ENCODE measurements at regions not wholly inside any gene's neighbourhood (a gene's known extent, or its start where the extent isn't known, plus 50 kb on each side); places are given as distances from the start of the nearest gene placed in this dataset.
"Not testable (repeated sequence)": the region's sequence is repeated elsewhere in the genome, so short reads cannot be mapped to it uniquely, and the experiment has no call there.

DNA sequence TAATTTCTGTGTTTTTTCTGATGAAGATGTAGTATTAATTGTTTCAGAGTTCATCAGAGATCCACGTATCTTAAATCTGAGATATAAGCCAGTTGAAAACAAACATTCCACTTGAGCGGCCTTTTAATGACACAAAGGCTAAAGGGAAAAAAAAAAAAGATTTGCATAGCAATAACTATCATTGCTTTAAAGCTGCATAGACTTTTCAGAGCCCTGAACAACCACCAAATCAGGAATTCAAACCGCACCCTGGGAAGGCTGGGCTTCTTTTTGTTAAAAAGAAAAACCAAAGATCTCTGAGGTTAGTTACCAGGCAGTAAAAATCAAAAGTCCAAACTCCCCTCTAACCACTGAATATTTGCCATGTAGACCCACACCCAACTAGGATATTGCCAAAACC, 206.0 kb downstream of the HHIP start:
- TF ChIP-seq TAF1 (IDR thresholded peaks at IDR 0.05; ENCODE audit: borderline replicate concordance, low read depth, low read length) (no peak), POLR2AphosphoS5 (IDR thresholded peaks at IDR 0.05; ENCODE audit: low read depth, low read length) (no peak), POLR2A (IDR thresholded peaks at IDR 0.05; ENCODE audit: low read depth, low read length) (no peak)
- FAIRE-seq: no peak
- no peak for DNase-seq (ENCODE audit: insufficient read length)

DNA sequence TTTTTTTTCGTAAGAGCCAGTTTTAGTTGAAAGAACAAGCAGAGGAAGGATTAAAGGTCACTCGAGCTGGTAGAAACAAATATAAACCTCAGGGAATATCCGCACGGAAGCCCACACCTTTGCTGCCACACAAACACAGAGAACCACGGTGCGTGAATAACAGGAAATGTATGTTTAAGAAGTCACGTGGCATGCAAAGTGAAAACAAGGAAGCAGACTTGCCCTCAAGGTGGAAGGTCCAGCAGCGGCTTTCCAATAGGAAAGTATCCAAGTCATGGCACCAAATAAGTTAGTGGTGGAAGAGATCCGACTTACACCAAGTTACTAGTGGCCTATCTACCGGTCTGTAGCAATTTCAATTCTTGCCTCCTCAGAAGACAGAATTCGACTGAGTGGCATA, 215.5 kb downstream of the HHIP start:
- TF ChIP-seq POLR2A (IDR thresholded peaks at IDR 0.05; ENCODE audit: low read depth, low read length): no peak
- TF ChIP-seq TAF1 (IDR thresholded peaks at IDR 0.05; ENCODE audit: borderline replicate concordance, low read depth, low read length): no peak
- FAIRE-seq (no peak), DNase-seq (ENCODE audit: insufficient read length) (no peak)

GRCh38 chr4:144862210-144862609, 216.3 kb downstream of the HHIP start:
- no peak for TF ChIP-seq TAF1 (IDR thresholded peaks at IDR 0.05; ENCODE audit: borderline replicate concordance, low read depth, low read length)
- TF ChIP-seq POLR2AphosphoS5 (IDR thresholded peaks at IDR 0.05; ENCODE audit: low read depth, low read length): no peak
- TF ChIP-seq POLR2A (IDR thresholded peaks at IDR 0.05; ENCODE audit: low read depth, low read length): no peak
- no peak for FAIRE-seq
- no peak for DNase-seq (ENCODE audit: insufficient read length)

- not testable (repeated sequence) for DNase-seq (ENCODE audit: insufficient read length); FAIRE-seq
Observed at GRCh38 chr4:144864891-144865290, 218.9 kb downstream of the HHIP start.

DNA sequence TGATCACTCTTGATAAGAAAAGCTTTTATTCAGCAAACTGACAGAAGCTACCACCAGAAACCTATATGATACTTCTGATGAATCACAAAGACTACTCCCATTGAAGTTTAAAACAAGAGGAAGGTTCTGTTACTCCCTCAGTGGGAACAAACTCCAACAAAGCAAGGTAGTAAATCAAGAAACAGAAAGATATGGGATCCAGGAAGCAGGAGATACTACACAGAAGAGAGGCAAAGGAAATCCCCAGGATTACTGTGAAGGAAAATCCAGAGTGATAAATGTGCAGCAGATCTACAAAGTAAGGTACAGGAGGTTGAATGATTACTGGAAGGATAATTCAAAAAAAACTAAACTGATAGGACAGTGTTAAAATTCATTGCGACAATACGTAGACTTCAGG, 222.4 kb downstream of the HHIP start:
- DNase-seq (ENCODE audit: insufficient read length) (no peak), FAIRE-seq (no peak)
- no peak for TF ChIP-seq TAF1 (IDR thresholded peaks at IDR 0.05; ENCODE audit: borderline replicate concordance, low read depth, low read length)
- no peak for TF ChIP-seq POLR2A (IDR thresholded peaks at IDR 0.05; ENCODE audit: low read depth, low read length)
- no peak for TF ChIP-seq POLR2AphosphoS5 (IDR thresholded peaks at IDR 0.05; ENCODE audit: low read depth, low read length)

DNA sequence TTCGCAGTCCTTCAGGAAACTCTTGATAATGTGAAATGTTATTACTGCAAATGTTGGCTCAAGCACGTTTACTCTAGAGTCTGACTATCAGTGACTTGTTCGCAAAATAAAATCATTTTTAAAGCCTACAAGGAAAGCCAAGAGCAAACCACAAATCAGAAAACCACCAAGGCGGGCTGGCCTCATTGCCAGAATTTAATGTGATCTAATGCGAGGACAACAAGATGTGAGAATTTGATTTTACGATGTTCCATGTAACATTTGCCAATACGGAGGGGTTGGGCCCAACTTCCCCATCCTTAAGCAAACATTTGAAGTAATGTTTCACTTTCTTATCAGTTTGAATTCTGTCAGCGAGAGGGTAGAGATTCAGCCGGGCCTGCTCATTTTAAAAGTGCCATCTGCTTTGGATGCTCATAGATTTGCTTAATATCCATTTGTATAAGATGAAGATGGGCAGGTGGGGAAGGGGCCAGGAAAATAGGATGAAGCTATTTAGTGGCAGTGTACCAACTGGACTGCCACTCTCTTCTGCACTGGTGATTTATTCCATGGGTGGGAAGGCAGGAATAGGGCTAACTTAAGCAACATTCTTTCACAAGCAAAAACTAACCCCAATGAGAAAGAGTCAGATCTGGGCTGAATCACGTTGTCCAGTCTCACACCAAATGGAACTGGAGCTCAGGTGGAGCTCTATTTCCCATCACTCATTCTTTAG, 225.3 kb downstream of the ANAPC10 start:
- no peak for FAIRE-seq
- TF ChIP-seq POLR2A (IDR thresholded peaks at IDR 0.05; ENCODE audit: low read depth, low read length) (no peak), TAF1 (IDR thresholded peaks at IDR 0.05; ENCODE audit: borderline replicate concordance, low read depth, low read length) (no peak), POLR2AphosphoS5 (IDR thresholded peaks at IDR 0.05; ENCODE audit: low read depth, low read length) (no peak)
- no peak for DNase-seq (ENCODE audit: insufficient read length)

DNA sequence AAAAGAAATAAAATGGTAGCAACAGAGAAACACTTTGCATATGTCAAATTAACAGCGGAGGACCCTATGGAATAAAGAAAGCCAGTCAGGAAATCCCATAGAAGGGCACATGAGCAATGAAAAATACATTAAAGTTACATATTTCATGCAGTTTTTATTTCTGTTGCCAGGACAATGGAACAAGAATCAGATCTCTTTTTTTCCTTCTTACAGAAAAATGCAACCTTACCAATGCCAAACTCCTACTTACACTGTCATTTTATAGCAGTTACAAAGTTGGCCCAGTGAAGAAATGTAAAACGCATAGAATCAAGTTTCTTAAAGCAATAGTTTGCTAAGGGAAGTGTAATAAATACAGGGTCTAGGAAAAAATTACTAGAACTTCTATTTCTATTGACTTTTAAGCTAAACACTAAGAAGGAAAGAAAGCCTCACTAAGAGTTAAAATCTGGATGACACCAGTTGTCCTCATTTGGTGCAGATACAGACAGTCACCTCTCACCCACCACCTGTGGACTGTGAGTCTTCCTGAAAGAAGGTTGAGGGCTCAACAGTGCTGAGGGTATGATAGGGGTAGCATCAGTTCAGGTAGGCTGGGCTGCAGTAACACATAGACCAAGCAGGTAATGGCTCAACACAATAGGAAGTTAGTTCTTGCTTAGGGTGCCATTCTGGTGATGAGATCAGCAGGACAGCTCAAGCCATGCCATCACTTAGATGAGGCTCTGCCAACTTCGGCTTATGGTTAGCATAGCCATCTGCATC, 224.6 kb downstream of the ANAPC10 start:
- DNase-seq (ENCODE audit: insufficient read length) (no peak), FAIRE-seq (no peak)
- no peak for TF ChIP-seq TAF1 (IDR thresholded peaks at IDR 0.05; ENCODE audit: borderline replicate concordance, low read depth, low read length)
- TF ChIP-seq POLR2A (IDR thresholded peaks at IDR 0.05; ENCODE audit: low read depth, low read length): no peak
- no peak for TF ChIP-seq POLR2AphosphoS5 (IDR thresholded peaks at IDR 0.05; ENCODE audit: low read depth, low read length)

GRCh38 chr4:144894573-144894972, 203.4 kb downstream of the ANAPC10 start:
- TF ChIP-seq POLR2AphosphoS5 (IDR thresholded peaks at IDR 0.05; ENCODE audit: low read depth, low read length) (no peak), POLR2A (IDR thresholded peaks at IDR 0.05; ENCODE audit: low read depth, low read length) (no peak), TAF1 (IDR thresholded peaks at IDR 0.05; ENCODE audit: borderline replicate concordance, low read depth, low read length) (no peak)
- FAIRE-seq: no peak
- DNase-seq (ENCODE audit: insufficient read length): no peak

DNA sequence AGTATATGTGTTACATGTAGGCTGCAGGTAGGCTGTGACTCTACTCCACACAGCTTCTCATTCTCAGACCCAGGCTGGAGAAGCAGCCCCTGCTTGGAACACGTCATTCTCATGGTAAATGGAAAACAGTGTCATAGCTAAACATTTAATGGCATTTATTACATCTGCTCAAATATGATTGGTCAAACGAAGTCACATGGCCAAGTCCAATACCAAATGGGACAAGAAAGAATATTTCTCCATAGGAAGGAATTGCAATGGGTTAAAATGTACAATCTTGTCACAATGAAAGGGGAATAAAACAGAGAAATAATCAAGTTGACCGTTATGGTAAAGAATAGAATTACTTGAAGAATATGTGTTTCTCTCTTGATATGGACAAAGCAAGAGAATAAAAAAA, 198.6 kb downstream of the ANAPC10 start:
- FAIRE-seq (no peak), DNase-seq (ENCODE audit: insufficient read length) (no peak)
- TF ChIP-seq TAF1 (IDR thresholded peaks at IDR 0.05; ENCODE audit: borderline replicate concordance, low read depth, low read length): no peak
- TF ChIP-seq POLR2AphosphoS5 (IDR thresholded peaks at IDR 0.05; ENCODE audit: low read depth, low read length): no peak

DNA sequence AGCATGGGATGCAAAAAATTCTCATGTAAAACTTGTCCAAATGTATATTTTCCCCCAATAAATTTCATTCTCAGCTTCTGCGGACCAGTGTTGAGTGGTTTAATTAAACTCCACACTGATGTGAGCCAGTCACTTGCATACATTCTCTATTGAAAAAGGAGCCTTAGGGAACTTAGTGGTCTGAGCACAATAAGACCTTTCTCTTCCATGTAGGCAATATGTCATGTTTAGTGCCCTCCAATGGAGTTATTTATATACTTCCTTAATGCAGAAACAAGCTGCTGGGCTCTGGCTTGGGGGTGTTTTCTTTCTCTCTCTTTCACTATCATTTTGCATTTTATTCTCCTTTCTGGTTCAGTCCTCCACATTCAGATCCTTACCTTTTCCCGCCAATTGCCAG, 196.9 kb downstream of the ANAPC10 start:
- FAIRE-seq: no peak
- DNase-seq (ENCODE audit: insufficient read length): no peak
- TF ChIP-seq POLR2AphosphoS5 (IDR thresholded peaks at IDR 0.05; ENCODE audit: low read depth, low read length) (no peak), POLR2A (IDR thresholded peaks at IDR 0.05; ENCODE audit: low read depth, low read length) (no peak), TAF1 (IDR thresholded peaks at IDR 0.05; ENCODE audit: borderline replicate concordance, low read depth, low read length) (no peak)

DNA sequence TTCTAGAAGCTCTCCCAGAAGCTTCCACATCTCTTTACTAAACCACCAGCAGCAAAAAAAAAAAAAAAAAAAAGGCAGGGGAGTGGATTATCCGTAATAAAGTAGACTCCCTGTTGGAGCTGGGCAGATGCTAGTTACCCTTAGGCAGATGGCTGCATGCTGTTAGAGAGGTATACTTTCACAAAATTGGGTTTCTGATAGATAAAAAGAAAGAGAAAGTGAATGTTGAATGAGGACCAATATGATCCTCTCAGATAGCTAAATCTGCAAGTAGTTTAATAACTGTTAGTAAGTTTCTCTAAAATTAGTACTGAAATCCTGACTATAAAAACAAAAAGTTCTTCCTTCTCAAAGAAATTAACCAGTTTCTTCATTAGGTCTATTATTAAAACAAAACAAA, 195.4 kb downstream of the ANAPC10 start:
- FAIRE-seq: peak; percentile 17
- no peak for DNase-seq (ENCODE audit: insufficient read length)
- TF ChIP-seq POLR2AphosphoS5 (IDR thresholded peaks at IDR 0.05; ENCODE audit: low read depth, low read length): no peak
- TF ChIP-seq POLR2A (IDR thresholded peaks at IDR 0.05; ENCODE audit: low read depth, low read length): no peak
- TF ChIP-seq TAF1 (IDR thresholded peaks at IDR 0.05; ENCODE audit: borderline replicate concordance, low read depth, low read length): no peak

GRCh38 chr4:144903953-144904711, 193.9 kb downstream of the ANAPC10 start:
- FAIRE-seq: no peak
- DNase-seq (ENCODE audit: insufficient read length): no peak

More at GRCh38 chr4:144903953-144904711, 193.9 kb downstream of the ANAPC10 start:
- TF ChIP-seq POLR2A (IDR thresholded peaks at IDR 0.05; ENCODE audit: low read depth, low read length) (no peak), POLR2AphosphoS5 (IDR thresholded peaks at IDR 0.05; ENCODE audit: low read depth, low read length) (no peak), TAF1 (IDR thresholded peaks at IDR 0.05; ENCODE audit: borderline replicate concordance, low read depth, low read length) (no peak)

All from GM12892 (cell line).